Neural progenitor cell (in vitro differentiated cells): ENCODE measurements at regions not wholly inside any gene's neighbourhood (a gene's known extent, or its start where the extent isn't known, plus 50 kb on each side); places are given as distances from the start of the nearest gene placed in this dataset.

Experiments used
- CTCF ChIP-seq: fragments of 200-600 bp; sonication (generic); IDR thresholded peaks from 2 replicates; pipeline ENCODE4 v1.5.1; 2017; ENCODE audit warnings: antibody characterized with exemption, mild to moderate bottlenecking
- EZH2 ChIP-seq: fragments of 200-600 bp; sonication (generic); IDR thresholded peaks from 2 replicates; pipeline ENCODE4 v1.6.1; 2017; ENCODE audit warnings: antibody characterized with exemption, mild to moderate bottlenecking, moderate library complexity

- no peak for TF ChIP-seq CTCF
- TF ChIP-seq EZH2 = no peak
Measured at GRCh38 chr5:54851449-54851848, 133.9 kb downstream of the ESM1 start.
